Spleen (tissue), 7 donors: ENCODE measurements at regions not wholly inside any gene's neighbourhood (a gene's known extent, or its start where the extent isn't known, plus 50 kb on each side); places are given as distances from the start of the nearest gene placed in this dataset.

Experiments
- POLR2A ChIP-seq, 3 donors: fragments of 450-650 bp; IDR thresholded peaks; one replicate each; pipeline ENCODE4 v1.5.1; 2017; ENCODE audit warnings: antibody characterized with exemption in 3 of 3, mild to moderate bottlenecking in 1 of 3
- TF ChIP-seq, protein P1 (sequence below), 11 experiments: fragments of 200-600 bp in 7 of 11; fragments of 450-650 bp in 4 of 11; sonication (generic) in 4 of 11; IDR thresholded peaks in 8 of 11; conservative IDR thresholded peaks in 3 of 11; 1 replicate in 7 of 11; 2 replicates in 4 of 11; pipeline versions ENCODE4 v1.4.0 to v1.8.0; 2016 to 2021; ENCODE audit warnings: antibody characterized with exemption in 11 of 11, inconsistent platforms in 4 of 11, mild to moderate bottlenecking in 1 of 11
- donor health status: DM: no; HTN: no; CAD: no; lungs with moderate emphysema.
- donor health status: DM: no; HTN: no; CAD: no.
- donor health status: DM: no; HTN: no; CAD: no.

GRCh38 chr6:166052837-166053236 lies 114.8 kb downstream of the TBXT start:
- TF ChIP-seq, protein P1, sequence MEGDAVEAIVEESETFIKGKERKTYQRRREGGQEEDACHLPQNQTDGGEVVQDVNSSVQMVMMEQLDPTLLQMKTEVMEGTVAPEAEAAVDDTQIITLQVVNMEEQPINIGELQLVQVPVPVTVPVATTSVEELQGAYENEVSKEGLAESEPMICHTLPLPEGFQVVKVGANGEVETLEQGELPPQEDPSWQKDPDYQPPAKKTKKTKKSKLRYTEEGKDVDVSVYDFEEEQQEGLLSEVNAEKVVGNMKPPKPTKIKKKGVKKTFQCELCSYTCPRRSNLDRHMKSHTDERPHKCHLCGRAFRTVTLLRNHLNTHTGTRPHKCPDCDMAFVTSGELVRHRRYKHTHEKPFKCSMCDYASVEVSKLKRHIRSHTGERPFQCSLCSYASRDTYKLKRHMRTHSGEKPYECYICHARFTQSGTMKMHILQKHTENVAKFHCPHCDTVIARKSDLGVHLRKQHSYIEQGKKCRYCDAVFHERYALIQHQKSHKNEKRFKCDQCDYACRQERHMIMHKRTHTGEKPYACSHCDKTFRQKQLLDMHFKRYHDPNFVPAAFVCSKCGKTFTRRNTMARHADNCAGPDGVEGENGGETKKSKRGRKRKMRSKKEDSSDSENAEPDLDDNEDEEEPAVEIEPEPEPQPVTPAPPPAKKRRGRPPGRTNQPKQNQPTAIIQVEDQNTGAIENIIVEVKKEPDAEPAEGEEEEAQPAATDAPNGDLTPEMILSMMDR (IDR thresholded peaks at IDR 0.05 in 8 of 11, conservative IDR thresholded peaks at IDR 0.05 in 3 of 11), result no peak
- no peak for TF ChIP-seq POLR2A (IDR thresholded peaks at IDR 0.05)
